GM21723 (cell line): ENCODE measurements at regions not wholly inside any gene's neighbourhood (a gene's known extent, or its start where the extent isn't known, plus 50 kb on each side); places are given as distances from the start of the nearest gene placed in this dataset.

Experiments
- ATAC-seq: cut with Tn5 transposase; IDR thresholded peaks from one replicate; pipeline ENCODE4 v1.9.1; 2021; ENCODE audit warnings: mild to moderate bottlenecking, moderate library complexity; ENCODE audit not compliant: unreplicated experiment

DNA sequence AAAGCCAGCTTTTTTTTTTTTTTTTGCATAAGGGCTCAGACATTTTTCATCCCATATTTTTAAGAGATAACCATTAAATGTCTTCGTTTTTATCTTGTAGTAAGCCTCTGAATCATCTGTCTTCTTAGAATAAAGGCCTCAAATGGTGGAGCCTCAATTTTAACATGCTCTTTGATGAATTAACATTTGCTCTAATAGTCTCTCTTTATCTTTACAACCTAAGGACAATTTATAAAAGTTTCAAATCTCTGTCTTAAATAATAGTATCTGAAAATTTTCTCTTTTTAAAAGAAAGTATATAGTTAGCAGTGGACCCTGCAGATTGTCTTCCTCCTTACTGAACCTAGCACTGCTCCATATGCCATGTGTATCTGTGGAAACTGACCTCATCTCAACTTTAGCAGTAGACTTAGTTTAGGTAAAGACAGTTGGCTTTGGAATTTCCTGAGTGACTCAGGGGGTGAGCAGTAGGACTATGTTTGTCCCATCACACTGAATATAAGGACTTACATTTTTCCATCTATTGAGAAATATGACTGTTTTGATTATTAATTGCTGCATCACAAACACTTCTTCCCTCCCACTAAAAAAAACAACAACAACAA lies 1658.0 kb downstream of the STIM2 start:
- ATAC-seq, result no peak

- no peak for ATAC-seq
These were observed 1663.1 kb downstream of the STIM2 start for GRCh38 chr4:28523681-28524190.

GRCh38 chr4:28536124-28536523 lies 1675.5 kb downstream of the STIM2 start:
- no peak for ATAC-seq

DNA sequence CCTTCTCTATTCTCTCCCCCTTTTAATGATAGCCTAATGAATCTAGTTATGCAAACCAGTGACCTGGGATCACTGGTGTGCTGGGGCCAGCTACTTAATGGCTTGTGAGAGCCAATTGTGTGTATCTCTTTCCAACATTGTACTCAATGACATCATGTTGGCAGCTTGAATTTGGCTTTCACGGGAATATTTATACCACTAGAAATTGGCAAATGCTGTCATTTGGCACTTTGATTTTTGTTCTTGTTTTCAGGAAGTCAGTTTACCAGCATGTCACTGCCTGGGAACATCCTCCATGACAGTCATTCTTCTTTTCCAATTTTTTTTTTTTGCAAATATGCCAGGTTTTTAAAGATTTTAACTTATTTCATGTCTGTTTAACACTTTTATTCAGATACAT lies 1685.3 kb downstream of the STIM2 start:
- ATAC-seq, result no peak

DNA sequence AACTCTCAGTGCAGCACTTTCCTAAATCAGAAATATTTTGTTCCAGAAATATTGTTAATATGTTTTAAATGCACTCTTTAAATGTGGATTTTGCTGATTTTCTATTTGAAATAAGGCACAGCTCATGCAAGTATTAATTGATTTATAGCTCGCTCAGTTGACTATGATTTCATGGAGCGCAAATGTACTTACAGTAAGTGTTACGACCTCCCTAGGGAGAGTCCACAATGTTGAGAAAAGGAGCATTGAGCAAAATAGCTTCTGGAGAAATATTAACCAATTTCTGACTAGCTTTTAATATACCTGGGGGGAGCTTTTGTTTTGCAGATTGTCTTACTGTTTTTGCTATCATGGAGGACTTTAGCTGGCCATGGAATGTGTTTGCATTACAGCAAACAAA lies 1687.5 kb downstream of the STIM2 start:
- ATAC-seq, result no peak

DNA sequence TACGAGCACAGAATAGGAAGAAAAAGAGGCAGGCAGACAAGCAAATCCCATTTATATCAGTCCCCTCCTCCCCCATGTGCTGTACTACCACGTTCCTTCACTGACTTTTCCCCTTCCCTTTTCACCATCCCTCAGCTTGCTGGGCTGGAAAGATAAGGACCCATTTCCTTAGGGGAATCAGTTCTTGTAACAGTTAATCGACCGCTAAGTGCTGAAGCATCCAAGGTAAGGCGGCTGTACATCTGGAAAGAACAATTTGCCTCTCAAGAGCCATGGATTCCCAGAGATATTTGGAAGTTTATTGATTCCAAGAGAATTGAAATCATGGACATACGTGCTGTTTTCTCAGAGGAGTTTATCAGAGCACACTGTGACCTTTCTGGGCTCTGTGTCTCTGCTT lies 1688.0 kb downstream of the STIM2 start:
- no peak for ATAC-seq

DNA sequence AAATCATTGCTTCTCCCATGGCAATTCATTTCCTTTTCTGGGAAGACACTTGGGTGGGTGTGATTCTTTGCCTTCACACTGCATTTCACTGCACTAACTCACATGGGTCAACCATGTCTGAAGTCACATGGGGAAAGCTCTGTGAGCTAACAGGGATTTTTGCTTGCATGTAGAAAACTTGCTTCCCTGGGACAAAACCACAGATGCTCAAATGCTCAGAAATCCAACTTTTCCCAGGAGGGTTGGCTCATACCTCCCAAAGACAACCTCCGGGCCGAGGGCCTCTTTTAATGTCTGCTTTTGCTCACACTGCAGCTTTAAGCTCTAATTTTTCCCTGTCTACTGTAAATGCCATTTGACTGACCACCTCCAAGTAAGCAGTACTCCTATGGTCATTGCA lies 1695.2 kb downstream of the STIM2 start:
- ATAC-seq, result no peak

GRCh38 chr4:28557755-28558154 lies 1697.1 kb downstream of the STIM2 start:
- no peak for ATAC-seq

GRCh38 chr4:28558895-28559294 lies 1698.3 kb downstream of the STIM2 start:
- ATAC-seq, result no peak

DNA sequence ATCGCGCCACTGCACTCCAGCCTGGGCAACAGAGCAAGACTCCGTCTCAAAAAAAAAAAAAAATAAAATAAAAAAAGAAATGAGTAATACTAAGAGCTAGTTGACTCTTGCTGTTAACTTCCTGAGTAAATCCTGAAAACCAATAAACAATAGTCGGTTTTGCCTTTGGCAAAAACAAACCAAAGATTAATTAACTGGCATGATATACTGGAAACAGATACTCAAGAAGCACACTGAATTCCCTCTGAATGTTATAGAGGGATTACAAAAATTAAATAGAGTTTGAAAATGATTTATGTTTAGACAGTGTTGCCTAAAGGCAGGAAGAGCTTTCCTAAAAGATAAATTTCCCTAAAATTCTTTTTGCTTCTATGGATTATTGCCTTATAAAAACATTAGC lies 1702.3 kb downstream of the STIM2 start:
- ATAC-seq, result no peak

DNA sequence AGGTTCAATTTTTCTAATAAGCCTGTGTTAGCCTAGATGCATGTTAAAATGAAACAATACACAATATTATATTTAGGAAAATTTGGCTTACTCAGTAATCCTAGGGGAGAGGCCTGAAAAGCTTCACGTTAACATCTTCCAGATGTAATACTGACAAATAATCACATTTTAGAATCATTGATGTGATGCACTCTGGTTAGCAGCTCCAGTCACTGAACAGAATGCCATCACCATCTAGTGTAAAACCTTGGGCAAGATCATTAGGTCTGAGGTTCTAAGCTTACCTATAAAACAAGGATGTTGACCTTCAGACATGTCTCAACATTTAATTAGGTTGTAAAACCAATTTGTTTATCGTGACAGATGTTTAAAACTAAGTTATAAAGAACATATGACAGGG lies 1704.8 kb downstream of the STIM2 start:
- no peak for ATAC-seq

DNA sequence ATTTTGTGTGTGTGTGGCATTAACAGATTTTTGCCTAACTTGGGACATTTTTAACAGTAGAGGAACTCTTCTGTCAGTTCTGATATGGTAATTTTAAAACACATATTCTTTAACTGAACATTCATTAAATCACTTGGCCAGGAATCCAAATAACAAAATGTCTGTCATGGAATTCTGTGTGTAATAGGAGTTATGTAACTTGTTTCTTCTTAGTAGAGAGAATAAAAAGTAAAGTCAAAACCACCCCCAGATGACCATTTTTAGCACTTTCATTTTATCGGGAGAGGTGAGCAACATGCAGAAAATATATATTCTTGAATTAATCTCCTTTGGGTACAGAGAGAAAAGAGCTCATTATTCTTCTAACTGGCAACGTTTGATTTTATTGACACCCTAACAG lies 1740.3 kb downstream of the STIM2 start:
- ATAC-seq, result no peak

- ATAC-seq, result no peak
These were observed 1761.0 kb downstream of the STIM2 start for GRCh38 chr4:28621591-28621990.

DNA sequence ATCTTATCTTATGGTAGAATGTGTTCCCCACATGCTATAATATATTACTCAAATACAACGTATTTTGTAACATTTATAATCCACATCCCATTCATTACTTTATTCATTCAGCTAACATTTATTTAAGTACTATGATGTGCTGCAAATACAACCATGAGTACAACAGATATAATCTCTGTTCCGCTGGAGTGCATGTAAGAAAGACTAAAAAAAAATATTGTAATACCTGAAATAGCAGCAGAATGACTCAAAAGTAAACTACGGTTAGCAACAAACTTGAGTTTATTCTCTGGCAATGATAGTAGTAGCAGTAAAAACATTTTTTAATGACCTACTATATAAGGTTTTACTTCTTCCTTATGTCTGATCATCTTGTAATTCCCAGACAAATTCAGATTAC lies 1776.3 kb downstream of the STIM2 start:
- ATAC-seq, result no peak

- no peak for ATAC-seq
These were observed 1779.1 kb downstream of the STIM2 start for GRCh38 chr4:28639747-28640146.

DNA sequence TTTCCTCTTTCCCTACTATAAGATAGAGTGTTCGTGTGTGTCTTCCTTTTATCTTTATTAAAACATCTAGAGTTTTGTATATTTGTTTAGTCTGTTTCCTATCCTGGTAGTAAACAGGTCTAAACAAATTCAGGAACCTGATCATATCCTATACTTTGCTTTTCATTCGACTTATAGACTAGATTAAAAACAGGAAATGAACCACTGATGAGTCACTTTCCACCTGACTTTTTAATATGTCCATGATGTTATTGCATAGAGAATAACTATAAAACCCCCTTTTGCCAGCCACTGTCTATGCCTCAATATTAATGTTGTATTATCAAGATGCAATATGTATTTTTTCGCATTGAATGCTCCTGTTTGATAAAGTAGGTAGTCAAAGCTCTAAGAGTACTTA lies 1794.0 kb downstream of the STIM2 start:
- ATAC-seq, result no peak

- ATAC-seq, result no peak
These were observed 1804.7 kb downstream of the STIM2 start for GRCh38 chr4:28665306-28665705.

GRCh38 chr4:28675582-28675981 lies 1814.9 kb downstream of the STIM2 start:
- ATAC-seq, result no peak

GRCh38 chr4:28677808-28678207 lies 1817.2 kb downstream of the STIM2 start:
- ATAC-seq, result no peak

DNA sequence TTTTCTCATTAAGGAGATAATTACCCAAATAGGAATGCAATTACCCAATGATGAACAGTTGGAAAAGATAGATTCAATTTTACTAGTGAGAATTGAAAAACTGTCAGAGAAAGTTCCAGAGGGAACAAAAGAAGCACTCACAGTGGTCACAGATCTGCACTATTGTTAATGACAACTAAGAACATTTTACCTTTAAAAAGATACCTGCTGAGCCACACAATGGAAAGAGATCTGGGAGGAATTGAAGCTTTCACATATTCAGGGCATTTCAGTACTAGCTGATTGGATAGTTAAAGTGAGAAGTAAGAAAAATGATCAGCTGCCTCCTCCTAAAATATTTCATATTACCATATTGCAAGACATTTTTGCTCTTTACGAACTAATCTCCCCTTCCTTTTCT lies 1822.2 kb downstream of the STIM2 start:
- no peak for ATAC-seq

DNA sequence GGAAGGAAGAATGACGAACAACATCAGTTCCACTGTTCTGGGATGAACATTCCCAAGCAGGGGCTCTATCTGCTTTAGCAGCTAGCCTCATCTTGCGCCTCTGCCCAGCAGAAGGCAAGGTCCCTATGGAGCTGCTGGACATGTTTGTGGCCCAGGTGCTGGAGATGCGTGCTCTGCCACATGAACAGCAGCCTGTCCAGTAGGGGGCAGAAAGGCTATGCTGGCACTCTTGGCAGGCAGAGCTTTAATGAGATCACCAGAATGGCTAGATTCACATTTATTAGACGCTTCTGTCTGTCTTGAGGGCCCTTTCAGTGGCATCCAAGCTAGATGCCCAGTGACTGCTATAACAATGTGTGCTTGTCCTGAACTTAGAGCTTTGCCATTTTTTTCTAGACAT lies 1826.0 kb downstream of the STIM2 start:
- ATAC-seq, result no peak

- ATAC-seq, result no peak
These were observed 1830.2 kb downstream of the STIM2 start for GRCh38 chr4:28690890-28691289.

GRCh38 chr4:28702571-28702970 lies 1841.9 kb downstream of the STIM2 start:
- no peak for ATAC-seq
